Omental fat pad (tissue), 3 donors: ENCODE measurements at regions not wholly inside any gene's neighbourhood (a gene's known extent, or its start where the extent isn't known, plus 50 kb on each side); places are given as distances from the start of the nearest gene placed in this dataset.

Experiments
- ATAC-seq: fragments of 150-250 bp; one replicate; pipeline ENCODE4 v1.9.1; 2016; ENCODE audit warnings: mild to moderate bottlenecking, moderate library complexity; ENCODE audit not compliant: low FRiP score
- DNase-seq: peaks from one replicate; pipeline ENCODE4 v3.0.0-alpha.2; 2019; ENCODE audit warnings: low spot score
- CTCF ChIP-seq, 3 donors: fragments of 450-650 bp; IDR thresholded peaks; one replicate each; pipeline ENCODE4 v1.5.1; 2016 to 2017; ENCODE audit warnings: antibody characterized with exemption in 3 of 3, mild to moderate bottlenecking in 3 of 3, moderate library complexity in 2 of 3

- ATAC-seq, result no peak
These were observed 630.0 kb upstream of the RGS18 start for GRCh38 chr1:191528275-191528674.

GRCh38 chr1:191530928-191531327 is 627.3 kb upstream of the RGS18 start:
- ATAC-seq (no peak), DNase-seq (no peak)
- TF ChIP-seq CTCF (IDR thresholded peaks at IDR 0.05), result no peak

More at GRCh38 chr1:191528275-191528674, 630.0 kb upstream of the RGS18 start:
- no peak for TF ChIP-seq CTCF (IDR thresholded peaks at IDR 0.05)
- no peak for DNase-seq

DNA sequence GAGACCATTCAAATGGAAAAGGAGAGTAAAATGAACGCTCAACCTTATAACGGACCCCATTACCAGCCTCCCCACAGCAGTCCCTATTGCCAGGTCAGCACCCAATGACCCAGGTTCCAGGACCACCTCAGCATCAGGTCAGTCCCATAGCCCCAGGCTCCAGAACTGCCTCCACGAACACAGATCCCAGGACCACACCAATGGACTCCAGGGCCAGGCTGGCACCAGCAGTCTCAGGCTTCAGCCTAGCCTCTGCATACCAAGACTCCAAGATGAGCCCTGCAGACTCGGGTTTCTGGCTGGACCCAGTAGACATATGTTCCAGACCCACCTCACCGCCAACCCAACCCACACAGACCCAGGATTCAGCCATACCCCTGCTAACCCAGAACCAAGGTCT is 625.0 kb upstream of the RGS18 start:
- TF ChIP-seq CTCF (IDR thresholded peaks at IDR 0.05), result no peak
- DNase-seq, result no peak

GRCh38 chr1:191536791-191537429 is 621.4 kb upstream of the RGS18 start:
- DNase-seq, result no peak
- no peak for ATAC-seq
- TF ChIP-seq CTCF (IDR thresholded peaks at IDR 0.05), result no peak

More for the DNA sequence above, 625.0 kb upstream of the RGS18 start:
- ATAC-seq, result no peak

GRCh38 chr1:191541758-191542157 is 616.5 kb upstream of the RGS18 start:
- DNase-seq, result no peak
- ATAC-seq, result no peak
- TF ChIP-seq CTCF (IDR thresholded peaks at IDR 0.05), result no peak

DNA sequence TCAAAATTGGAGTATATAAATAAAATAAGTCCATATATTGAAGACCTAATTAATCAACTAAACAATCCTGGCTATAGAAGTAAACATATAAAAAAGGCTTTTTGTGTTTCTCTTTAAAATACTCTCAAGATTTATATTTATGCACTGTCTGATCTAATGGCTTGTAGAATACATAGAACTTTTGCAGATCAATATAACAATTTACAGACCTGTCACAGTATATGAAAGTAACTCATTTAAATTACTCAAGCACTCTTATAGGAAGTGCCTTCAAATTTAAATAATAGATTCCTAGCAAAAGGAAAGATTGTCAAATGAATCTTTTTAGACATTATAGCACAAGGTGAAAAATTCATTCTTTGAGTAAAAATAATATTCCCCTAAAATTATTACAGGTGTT is 615.8 kb upstream of the RGS18 start:
- TF ChIP-seq CTCF (IDR thresholded peaks at IDR 0.05), result no peak
- no peak for DNase-seq
- no peak for ATAC-seq

DNA sequence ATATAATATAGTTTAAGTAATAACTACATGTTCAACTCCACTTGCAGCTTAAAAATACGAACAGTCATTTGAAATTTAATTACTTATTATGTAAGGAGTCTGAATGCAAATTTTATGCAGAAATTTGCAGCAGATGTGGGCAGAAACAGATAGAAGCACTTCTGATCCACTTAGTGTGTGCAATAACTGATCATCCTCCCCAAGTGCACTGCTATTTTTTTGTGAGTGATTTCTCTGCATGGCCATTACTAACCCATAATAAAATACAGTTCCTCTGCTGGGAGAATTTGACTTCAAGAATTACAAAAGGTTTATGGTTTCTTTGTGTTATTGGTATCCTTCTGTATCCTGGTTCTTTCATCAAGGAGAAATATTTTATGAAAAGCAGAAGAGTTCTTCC is 611.5 kb upstream of the RGS18 start:
- DNase-seq (no peak), ATAC-seq (no peak)
- no peak for TF ChIP-seq CTCF (IDR thresholded peaks at IDR 0.05)
